GM12892 (cell line): ENCODE measurements at regions not wholly inside any gene's neighbourhood (a gene's known extent, or its start where the extent isn't known, plus 50 kb on each side); places are given as distances from the start of the nearest gene placed in this dataset.

ENCODE experiments used
- POLR2AphosphoS5 ChIP-seq: IDR thresholded peaks from 2 replicates; pipeline ENCODE4 v1.6.1; 2011; ENCODE audit warnings: low read depth, low read length, control low read depth
- TAF1 ChIP-seq: IDR thresholded peaks from 2 replicates; pipeline ENCODE4 v1.6.1; 2011; ENCODE audit warnings: low read depth, mild to moderate bottlenecking, control low read depth, low read length, borderline replicate concordance

DNA sequence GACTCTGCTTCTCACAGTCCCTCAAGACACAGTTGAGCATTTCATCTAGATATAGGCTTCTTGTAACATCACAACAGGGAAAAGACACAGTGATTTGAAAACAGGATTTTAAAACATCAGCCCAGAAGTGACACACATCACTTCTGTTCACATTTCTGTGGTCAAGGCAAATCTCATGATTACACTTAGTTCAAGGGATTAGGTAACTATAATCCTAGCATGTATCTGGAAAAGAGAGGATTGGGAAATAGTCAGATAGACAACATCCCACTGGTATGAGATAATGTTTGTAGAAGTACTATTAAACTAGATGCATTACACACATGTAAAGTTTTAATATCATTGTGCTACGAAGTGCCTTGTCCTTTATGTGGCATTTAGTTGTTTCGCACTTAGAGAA lies 252.6 kb upstream of the PRKD1 start:
- TF ChIP-seq POLR2AphosphoS5: no peak
- no peak for TF ChIP-seq TAF1
